ENCODE measurements at regions not wholly inside any gene's neighbourhood (a gene's known extent, or its start where the extent isn't known, plus 50 kb on each side); places are given as distances from the start of the nearest gene placed in this dataset.

- H3K4me3 ChIP-seq (ENCODE audit: low read depth, low read length), result no peak overlapping the region
- TF ChIP-seq, protein P1, sequence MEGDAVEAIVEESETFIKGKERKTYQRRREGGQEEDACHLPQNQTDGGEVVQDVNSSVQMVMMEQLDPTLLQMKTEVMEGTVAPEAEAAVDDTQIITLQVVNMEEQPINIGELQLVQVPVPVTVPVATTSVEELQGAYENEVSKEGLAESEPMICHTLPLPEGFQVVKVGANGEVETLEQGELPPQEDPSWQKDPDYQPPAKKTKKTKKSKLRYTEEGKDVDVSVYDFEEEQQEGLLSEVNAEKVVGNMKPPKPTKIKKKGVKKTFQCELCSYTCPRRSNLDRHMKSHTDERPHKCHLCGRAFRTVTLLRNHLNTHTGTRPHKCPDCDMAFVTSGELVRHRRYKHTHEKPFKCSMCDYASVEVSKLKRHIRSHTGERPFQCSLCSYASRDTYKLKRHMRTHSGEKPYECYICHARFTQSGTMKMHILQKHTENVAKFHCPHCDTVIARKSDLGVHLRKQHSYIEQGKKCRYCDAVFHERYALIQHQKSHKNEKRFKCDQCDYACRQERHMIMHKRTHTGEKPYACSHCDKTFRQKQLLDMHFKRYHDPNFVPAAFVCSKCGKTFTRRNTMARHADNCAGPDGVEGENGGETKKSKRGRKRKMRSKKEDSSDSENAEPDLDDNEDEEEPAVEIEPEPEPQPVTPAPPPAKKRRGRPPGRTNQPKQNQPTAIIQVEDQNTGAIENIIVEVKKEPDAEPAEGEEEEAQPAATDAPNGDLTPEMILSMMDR (IDR thresholded peaks at IDR 0.05; ENCODE audit: low read depth, low read length, missing control alignments), result no peak
- no peak for DNase-seq (ENCODE audit: low read depth)
Observed at GRCh38 chr5:174614500-174615135, 109.8 kb upstream of the MSX2 start.

GRCh38 chr5:174616036-174616435 lies 108.3 kb upstream of the MSX2 start:
- DNase-seq (ENCODE audit: low read depth), result no peak

DNA sequence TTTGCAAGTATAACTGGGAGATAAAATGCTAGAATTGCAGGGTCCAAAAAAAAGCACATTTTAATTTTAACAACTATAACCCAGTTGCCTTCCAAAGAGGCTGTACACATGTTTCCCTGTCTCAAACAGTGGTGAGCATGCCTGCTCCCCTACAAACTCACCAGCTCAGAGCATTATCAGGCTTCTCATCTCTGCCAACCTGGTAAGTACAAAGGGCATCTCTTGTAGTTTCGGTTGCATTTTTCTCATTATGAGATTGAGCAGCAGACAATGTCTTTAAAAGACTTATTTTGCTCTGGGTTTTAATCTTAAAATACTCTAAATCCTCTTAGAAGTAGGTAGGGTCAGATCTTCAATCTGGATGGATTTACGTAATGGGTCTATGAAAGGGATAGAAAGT lies 107.1 kb upstream of the MSX2 start:
- no peak overlapping the region for H3K4me3 ChIP-seq (ENCODE audit: low read depth, low read length)
- DNase-seq (ENCODE audit: low read depth), result no peak
- TF ChIP-seq, protein P1 (IDR thresholded peaks at IDR 0.05; ENCODE audit: low read depth, low read length, missing control alignments), result no peak

More at GRCh38 chr5:174616036-174616435, 108.3 kb upstream of the MSX2 start:
- no peak overlapping the region for H3K4me3 ChIP-seq (ENCODE audit: low read depth, low read length)
- TF ChIP-seq, protein P1 (IDR thresholded peaks at IDR 0.05; ENCODE audit: low read depth, low read length, missing control alignments), result no peak

DNA sequence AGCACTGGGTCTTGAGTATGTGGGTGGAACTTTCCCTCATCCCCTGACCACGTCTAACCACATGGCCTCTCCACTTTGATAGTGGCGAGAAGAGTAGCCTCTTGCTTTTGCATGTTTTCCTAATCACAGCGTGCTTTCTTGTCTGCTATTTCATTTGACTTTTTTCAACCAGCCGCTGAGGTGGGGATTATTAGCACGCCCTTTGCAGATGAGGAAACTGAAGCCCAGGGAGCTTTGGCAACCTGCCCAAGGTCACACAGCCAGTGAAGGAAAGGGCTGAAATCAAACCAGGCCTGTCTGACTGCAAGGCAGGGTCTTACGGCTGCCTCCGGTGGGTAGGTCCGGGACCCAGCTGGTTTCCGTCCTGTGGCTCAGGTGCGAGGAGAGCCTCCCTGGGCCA lies 106.5 kb upstream of the MSX2 start:
- DNase-seq (ENCODE audit: low read depth), result no peak
- TF ChIP-seq, protein P1 (IDR thresholded peaks at IDR 0.05; ENCODE audit: low read depth, low read length, missing control alignments), result no peak
- no peak overlapping the region for H3K4me3 ChIP-seq (ENCODE audit: low read depth, low read length)

- TF ChIP-seq, protein P1 (IDR thresholded peaks at IDR 0.05; ENCODE audit: low read depth, low read length, missing control alignments), result no peak
- no peak overlapping the region for H3K4me3 ChIP-seq (ENCODE audit: low read depth, low read length)
- no peak for DNase-seq (ENCODE audit: low read depth)
Observed at GRCh38 chr5:174618589-174618988, 105.8 kb upstream of the MSX2 start.

DNA sequence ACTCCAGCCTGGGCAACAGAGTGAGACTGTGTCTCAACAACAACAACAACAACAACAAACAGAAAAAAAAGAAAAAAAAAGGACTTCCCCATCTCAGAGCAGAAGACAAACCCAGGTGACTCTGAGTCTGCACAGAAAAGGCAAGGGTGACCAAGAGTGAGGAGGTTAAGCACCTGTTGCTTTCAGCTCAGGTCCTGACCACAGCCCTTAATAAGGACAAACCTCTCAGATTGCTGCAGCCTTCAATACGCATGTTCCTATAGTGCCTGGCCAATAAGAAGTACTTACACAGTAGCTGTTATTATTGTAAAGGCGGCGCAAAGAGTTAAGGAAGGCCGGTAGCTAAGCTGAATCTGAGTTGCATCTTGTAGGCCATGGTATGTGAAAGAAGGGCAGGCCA lies 102.3 kb upstream of the MSX2 start:
- no peak for DNase-seq (ENCODE audit: low read depth)
- TF ChIP-seq, protein P1 (IDR thresholded peaks at IDR 0.05; ENCODE audit: low read depth, low read length, missing control alignments), result no peak
- no peak overlapping the region for H3K4me3 ChIP-seq (ENCODE audit: low read depth, low read length)

DNA sequence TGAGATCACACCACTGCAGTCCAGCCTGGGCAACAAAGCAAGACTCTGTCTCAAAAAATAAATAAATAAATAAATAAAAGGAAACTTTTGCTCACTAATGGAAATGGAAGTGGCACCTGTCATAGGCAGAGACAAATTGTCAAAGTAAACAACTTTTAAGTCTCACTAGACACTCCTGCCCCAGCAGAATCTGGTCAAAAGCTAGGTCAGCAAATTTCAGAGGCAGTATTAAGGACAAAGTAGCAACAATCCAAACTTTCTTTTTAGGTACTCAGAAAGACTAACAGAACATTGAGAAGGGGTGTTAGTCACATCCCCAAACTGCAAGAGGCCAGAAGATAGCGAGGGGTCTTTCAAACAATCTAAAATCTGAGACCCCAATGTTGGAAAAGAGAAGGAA lies 101.4 kb upstream of the MSX2 start:
- H3K4me3 ChIP-seq (ENCODE audit: low read depth, low read length), result no peak overlapping the region
- DNase-seq (ENCODE audit: low read depth), result no peak
- TF ChIP-seq, protein P1 (IDR thresholded peaks at IDR 0.05; ENCODE audit: low read depth, low read length, missing control alignments), result no peak

Measured in GM12864 (cell line).